ENCODE measurements at regions not wholly inside any gene's neighbourhood (a gene's known extent, or its start where the extent isn't known, plus 50 kb on each side); places are given as distances from the start of the nearest gene placed in this dataset.

- TF ChIP-seq, protein P1, sequence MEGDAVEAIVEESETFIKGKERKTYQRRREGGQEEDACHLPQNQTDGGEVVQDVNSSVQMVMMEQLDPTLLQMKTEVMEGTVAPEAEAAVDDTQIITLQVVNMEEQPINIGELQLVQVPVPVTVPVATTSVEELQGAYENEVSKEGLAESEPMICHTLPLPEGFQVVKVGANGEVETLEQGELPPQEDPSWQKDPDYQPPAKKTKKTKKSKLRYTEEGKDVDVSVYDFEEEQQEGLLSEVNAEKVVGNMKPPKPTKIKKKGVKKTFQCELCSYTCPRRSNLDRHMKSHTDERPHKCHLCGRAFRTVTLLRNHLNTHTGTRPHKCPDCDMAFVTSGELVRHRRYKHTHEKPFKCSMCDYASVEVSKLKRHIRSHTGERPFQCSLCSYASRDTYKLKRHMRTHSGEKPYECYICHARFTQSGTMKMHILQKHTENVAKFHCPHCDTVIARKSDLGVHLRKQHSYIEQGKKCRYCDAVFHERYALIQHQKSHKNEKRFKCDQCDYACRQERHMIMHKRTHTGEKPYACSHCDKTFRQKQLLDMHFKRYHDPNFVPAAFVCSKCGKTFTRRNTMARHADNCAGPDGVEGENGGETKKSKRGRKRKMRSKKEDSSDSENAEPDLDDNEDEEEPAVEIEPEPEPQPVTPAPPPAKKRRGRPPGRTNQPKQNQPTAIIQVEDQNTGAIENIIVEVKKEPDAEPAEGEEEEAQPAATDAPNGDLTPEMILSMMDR (conservative IDR thresholded peaks at IDR 0.05; ENCODE audit: low read length) = no peak
- TF ChIP-seq EZH2phosphoT487 (IDR thresholded peaks at IDR 0.05; ENCODE audit: borderline replicate concordance, low read depth, low read length) = no peak
Measured at GRCh38 chr2:117068371-117068770, 746.1 kb upstream of the DDX18 start.
